ENCODE measurements at regions not wholly inside any gene's neighbourhood (a gene's known extent, or its start where the extent isn't known, plus 50 kb on each side); places are given as distances from the start of the nearest gene placed in this dataset.
A peak's percentile ranks its signal among the peaks of the same experiment; 100 is the strongest.
"Not testable (repeated sequence)": the region's sequence is repeated elsewhere in the genome, so short reads cannot be mapped to it uniquely, and the experiment has no call there.

DNA sequence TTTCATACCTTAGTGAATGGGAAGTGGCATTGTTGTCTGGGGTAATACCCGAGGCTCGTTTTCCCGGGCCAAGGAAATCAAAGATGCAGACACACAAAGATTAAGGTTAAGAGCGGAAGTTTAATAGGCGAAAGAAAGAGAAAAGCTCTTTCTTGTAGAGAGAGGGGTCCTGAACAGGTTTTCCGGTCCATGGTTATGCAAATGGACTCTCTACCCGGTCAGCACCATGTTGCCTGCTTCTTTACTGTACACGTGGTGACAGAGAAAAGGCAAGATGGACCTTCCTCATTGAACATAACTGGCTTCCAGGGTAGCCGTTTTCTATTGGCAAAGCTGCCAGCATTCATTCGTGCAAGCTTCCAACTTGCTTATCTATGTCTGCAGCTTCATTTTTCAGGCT lies 2063.5 kb downstream of the SUCLG1 start:
- DNase-seq (ENCODE audit: missing footprints) (no peak), ATAC-seq (no peak)
- intact Hi-C loops (cut with DNase I), result no loop called here

DNA sequence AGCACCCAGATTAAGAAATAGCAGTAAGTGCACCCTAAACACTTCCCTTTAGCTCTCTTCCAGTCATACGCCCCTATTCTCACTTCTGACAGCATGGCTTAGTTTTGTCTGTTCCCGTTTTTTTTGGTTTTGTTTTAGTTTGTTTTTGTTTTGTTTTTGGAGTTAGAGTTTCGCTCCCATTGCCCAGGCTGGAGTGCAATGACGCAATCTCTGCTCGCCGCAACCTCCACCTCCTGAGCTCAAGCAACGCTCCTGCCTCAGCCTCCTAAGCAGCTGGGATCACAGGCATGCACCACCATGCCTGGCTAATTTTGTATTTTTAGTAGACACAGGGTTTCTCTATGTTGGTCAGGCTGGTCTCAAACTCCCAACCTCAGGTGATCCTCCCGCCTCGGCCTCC lies 2067.7 kb downstream of the SUCLG1 start:
- no peak for DNase-seq (ENCODE audit: missing footprints)

DNA sequence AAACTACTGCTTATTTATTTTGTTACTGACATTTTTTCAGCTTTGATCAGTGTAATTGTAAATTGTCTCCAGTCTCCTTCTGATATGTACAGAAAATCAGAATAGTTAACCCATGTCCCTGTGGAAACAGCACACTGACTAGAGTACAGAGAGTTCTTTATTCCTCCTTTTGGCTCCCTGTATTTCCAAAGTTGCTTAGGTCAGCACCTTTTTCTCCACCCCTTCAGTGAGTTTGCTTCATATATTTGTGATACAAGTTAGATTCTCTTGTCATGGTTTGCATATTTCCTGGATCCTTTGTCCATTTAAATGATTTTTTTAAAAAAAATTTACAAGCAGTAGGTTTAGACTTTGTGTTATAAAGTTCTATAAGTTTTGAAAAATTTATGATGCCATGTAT lies 2051.1 kb upstream of the LRRTM1 start:
- DNase-seq (ENCODE audit: missing footprints) (no peak), ATAC-seq (no peak)
- intact Hi-C loops (cut with DNase I), result no loop called here

More for the DNA sequence above, 2067.7 kb downstream of the SUCLG1 start:
- ATAC-seq, result no peak
- intact Hi-C loops (cut with DNase I), result no loop called here

DNA sequence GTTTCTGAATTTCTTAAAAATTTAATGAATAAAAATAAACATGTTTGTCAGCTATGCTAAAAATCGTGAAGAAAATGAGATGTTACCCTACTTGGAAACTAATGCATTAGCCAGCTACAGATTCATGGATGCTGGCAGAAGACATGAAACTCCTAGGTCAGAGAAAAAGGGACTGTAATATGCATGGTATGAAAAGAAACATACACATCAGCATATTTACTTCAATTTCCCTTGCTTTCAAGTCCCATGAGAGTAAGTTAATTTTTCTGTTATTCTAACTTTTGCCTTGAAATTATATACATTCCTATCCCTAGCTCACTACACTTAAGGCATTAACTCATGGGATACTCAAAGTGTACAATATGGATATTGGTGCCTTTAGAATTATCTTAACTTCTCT lies 2041.4 kb upstream of the LRRTM1 start:
- intact Hi-C loops (cut with DNase I), result no loop called here
- DNase-seq (ENCODE audit: missing footprints), result no peak
- ATAC-seq, result no peak

DNA sequence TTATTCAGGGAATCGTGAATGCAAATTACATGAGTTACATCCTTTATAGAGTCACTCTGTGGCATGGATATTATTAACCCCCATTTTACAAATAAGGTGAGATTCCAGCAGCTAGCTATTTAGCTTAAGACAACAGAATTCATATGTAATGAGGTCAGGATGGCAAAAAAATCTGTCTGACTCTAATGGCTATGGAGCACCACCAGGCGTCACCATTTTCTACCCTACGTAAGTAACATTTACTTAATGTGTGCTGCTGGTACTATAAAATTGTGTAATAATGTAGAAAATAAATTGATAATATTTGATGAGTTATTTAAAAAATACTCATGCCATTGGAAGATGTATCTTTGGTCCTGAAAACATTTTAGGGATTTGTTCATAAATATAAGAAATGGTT lies 2040.1 kb upstream of the LRRTM1 start:
- no peak for DNase-seq (ENCODE audit: missing footprints)
- intact Hi-C loops (cut with DNase I), result no loop called here
- no peak for ATAC-seq

DNA sequence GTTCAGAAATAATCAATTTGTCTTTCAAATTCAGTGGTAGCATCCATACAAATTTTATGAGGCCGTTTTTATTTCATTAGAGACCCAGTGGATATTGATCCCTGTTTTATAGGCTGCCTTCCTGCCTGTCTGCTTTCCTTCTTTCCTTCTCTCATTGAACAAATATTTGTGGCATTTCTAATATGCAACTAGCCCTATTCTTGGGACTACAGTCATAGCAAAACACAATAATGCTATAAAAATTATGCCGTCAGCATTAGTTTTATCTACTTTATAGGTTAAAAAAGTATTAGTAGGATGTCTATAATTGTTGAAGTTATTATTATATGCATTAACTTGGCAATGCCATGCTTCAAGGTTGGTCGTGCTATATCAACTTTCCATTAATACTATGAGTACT lies 2037.8 kb upstream of the LRRTM1 start:
- intact Hi-C loops (cut with DNase I), result no loop called here
- no peak for ATAC-seq
- DNase-seq (ENCODE audit: missing footprints), result no peak

DNA sequence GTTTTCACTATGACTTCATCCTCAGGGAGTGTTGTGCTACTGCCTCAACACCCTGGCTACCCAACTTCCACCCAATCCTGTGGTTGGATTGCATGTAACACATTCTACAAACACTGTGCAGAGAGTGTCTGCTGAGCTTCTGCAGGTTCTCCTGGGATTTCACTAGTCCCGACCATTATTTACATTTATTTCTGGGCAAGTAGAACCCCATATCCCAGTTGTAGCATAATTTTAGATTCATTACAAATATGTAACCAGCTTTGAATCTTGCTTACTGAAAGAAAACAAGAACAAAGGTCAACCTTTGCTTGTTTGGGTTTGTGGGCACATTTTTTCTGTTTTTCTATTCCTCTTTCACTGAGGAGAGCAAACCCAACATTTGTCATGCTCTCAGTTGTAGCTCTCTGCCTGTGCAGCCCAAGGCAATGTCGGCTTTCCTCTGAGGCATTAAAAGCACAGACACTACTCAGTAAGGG lies 2036.1 kb upstream of the LRRTM1 start:
- intact Hi-C loops (cut with DNase I), result no loop called here
- ATAC-seq (no peak), DNase-seq (ENCODE audit: missing footprints) (no peak)

DNA sequence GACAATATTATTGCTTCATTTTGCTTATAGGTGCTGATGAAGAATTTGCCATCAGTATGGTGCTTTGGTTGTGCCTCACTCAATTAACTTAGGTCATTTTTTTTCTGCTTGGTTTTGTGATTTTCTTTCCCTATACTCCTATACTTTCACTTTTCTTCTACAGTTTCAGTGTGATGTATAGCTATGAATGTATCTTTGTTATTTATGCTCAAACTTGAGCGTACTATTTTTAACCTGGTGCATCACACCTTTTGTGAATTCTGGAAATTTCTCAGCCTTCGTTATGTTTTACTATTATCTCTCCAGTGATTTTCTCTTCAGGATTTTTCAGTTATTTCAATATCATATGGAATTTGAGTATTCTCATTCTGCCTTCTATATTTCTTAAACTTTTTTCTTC lies 2035.3 kb upstream of the LRRTM1 start:
- no peak for DNase-seq (ENCODE audit: missing footprints)
- intact Hi-C loops (cut with DNase I), result no loop called here
- no peak for ATAC-seq

DNA sequence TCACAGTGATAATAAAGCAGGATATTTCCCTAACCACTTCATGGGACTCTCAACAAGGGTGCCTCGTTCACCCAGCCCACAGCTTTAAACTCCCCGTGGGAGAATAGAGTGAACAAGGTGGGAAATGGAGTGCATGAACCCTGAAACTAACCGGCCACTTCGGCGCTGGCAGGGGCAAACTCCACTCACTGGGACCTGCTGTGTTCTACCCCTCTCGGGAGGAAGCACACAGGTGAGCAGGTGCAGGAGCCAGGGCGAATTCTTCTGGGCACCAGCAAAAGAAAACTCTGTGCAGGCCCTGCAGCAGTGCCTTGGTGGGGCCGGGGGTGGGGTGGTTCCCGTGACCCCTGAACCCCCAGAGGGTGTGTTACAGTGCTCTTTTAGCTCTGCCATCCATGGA lies 2029.1 kb upstream of the LRRTM1 start:
- intact Hi-C loops (cut with DNase I), result no loop called here
- no peak for ATAC-seq

DNA sequence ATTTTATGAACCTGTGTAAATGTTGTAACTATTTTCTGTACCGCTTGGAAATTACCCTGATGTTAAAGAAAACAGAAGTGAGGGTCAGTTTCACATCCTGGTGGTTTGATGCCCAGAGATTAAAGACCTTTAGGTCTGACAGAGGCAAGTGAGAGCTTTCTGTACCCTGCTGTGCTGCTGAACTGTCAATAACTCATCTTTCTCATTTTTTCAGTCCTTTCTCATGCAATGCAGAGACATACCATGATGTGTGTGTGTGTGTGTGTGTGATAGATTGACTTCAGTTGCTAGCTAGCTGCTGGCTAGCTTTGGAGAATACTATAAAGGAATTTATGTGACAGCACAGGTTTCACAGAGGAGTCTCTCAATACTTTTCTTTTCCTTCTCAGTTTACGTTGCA lies 2025.6 kb upstream of the LRRTM1 start:
- no peak for DNase-seq (ENCODE audit: missing footprints)
- intact Hi-C loops (cut with DNase I), result no loop called here
- ATAC-seq, result no peak

More for the DNA sequence above, 2029.1 kb upstream of the LRRTM1 start:
- no peak for DNase-seq (ENCODE audit: missing footprints)

- ATAC-seq; intact Hi-C loops (cut with DNase I): not testable (repeated sequence)
- peak; percentile 55 for DNase-seq (ENCODE audit: missing footprints)
These were observed 2021.7 kb upstream of the LRRTM1 start for GRCh38 chr2:82326180-82326767.

- intact Hi-C loops (cut with DNase I), result no loop called here
- no peak for ATAC-seq
- no peak for DNase-seq (ENCODE audit: missing footprints)
These were observed 2015.7 kb upstream of the LRRTM1 start for GRCh38 chr2:82320296-82320695.

GRCh38 chr2:82317012-82317411 lies 2012.5 kb upstream of the LRRTM1 start:
- no peak for ATAC-seq
- intact Hi-C loops (cut with DNase I), result no loop called here
- no peak for DNase-seq (ENCODE audit: missing footprints)

- intact Hi-C loops (cut with DNase I), result no loop called here
- no peak for DNase-seq (ENCODE audit: missing footprints)
- ATAC-seq, result no peak
These were observed 2012.0 kb upstream of the LRRTM1 start for GRCh38 chr2:82316586-82316985.

DNA sequence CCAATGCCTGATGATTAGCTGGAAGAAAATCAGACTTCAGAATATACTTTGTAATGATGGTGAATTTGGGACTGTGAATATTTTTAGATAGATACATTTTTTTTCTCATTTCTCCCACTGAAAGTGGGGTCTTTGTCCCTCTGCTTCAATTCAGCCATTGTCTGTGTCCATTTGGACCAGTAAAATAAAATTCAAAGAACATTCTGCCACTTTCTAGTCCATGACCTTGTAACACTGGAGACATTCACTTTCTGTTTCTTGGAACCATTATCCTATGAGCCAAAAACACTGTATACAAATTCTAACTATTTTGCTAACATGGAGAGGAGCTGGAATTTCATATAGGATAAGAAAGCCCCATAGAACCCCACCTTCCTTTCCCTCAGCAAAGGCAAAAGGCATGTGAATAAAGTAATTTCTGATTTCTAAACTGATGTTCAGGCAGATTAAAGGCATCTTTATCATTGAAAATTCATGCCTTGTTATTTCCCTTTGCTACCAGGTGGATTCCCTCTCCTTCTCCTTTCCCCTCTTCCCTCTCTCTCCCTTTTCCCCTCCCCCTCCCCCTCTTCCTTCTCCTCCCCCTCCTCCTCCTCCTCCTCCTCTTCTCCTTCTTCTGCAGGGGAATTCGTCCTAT lies 2010.4 kb upstream of the LRRTM1 start:
- no peak for ATAC-seq
- intact Hi-C loops (cut with DNase I), result no loop called here
- no peak for DNase-seq (ENCODE audit: missing footprints)

- intact Hi-C loops (cut with DNase I), result no loop called here
- no peak for ATAC-seq
These were observed 2003.0 kb upstream of the LRRTM1 start for GRCh38 chr2:82307511-82307910.

DNA sequence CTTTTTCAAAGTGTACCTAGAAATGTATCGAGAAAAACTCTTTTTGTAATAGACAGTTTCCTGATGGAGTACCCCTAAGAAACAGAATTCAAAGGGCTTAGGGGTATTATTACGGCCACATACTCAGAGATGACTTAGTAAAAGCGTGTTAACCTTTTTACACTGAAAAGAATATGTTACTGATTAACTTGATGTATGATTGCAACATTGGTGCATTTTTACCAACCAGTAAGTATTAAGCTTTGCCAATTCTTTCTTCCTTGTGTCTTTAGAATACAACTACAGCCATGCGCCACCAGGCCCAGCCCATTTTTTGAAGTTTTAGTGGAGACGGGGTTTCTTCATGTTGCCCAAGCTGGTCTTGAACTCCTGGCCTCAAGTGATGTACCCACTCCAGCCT lies 1997.0 kb upstream of the LRRTM1 start:
- intact Hi-C loops (cut with DNase I), result no loop called here
- DNase-seq (ENCODE audit: missing footprints) (no peak), ATAC-seq (no peak)

More at GRCh38 chr2:82307511-82307910, 2003.0 kb upstream of the LRRTM1 start:
- DNase-seq (ENCODE audit: missing footprints), result no peak

DNA sequence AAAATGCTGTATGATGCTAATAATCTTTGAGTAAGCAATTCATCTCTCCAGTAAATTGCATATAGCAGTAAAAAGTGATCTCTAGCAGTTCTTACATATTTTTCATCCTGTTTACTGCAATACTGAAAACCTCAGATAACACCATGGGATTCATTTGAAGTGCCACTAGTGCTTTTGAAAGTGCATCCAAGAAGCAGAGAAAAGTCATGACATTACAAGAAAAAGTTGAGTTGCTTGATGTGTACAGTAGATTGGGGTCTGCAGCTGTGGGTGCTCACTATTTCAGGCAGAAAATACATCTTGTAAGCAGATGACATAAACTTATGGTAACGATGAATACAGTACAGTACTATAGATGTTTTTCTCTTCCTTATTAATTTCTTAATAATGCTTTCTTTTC lies 1984.9 kb upstream of the LRRTM1 start:
- DNase-seq (ENCODE audit: missing footprints) (no peak), ATAC-seq (no peak)
- intact Hi-C loops (cut with DNase I), result no loop called here

DNA sequence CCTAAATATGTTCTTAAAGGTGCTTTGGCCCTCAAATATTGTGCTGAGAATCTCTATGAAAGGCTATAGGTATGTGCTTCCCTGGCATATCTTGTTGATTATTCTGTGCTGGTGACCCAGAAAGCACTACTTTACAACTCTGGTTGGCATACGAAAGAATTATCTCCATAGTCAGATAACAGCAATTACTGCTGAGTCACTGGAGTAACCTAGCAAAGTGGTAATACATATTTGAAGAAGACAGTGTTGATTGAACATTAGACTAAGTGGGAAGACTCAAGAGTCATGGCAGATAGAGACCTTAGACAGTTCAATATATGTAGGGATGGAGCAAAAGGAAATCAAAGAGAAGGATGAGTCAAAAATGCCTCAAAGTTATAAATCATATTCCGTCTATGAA lies 1978.5 kb upstream of the LRRTM1 start:
- no peak for ATAC-seq
- intact Hi-C loops (cut with DNase I), result no loop called here
- no peak for DNase-seq (ENCODE audit: missing footprints)

- intact Hi-C loops (cut with DNase I), result no loop called here
- DNase-seq (ENCODE audit: missing footprints) (no peak), ATAC-seq (no peak)
These were observed 1977.7 kb upstream of the LRRTM1 start for GRCh38 chr2:82282111-82282882.
